Renal cortex interstitium (tissue), 11 donors: ENCODE measurements at regions not wholly inside any gene's neighbourhood (a gene's known extent, or its start where the extent isn't known, plus 50 kb on each side); places are given as distances from the start of the nearest gene placed in this dataset.

ENCODE experiments used
- DNase-seq, 11 donors: peaks; one replicate each; pipeline ENCODE4 v3.0.0-alpha.2; 2013; ENCODE audit warnings: low read depth in 9 of 11, low spot score in 4 of 11; ENCODE audit errors: extremely low read depth in 1 of 11

DNA sequence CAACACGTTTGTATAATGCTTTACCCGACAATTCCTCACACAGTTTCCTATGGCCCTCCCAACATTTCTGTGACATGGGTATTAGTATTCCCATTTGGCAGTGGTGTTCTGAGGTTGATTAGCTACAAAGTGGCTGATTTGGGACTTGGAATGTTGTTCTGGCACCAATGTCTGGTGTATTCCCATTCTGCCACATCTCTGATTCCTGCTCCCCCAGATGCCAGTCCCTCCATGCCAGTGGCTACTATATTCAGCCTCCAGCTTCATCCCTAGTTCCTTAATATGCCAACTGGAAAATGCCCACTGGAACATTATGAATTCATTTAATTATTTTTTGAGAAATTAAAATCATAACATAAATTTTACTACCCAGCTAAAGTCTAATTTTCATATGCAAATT lies 60.6 kb upstream of the NBEA start:
- no peak for DNase-seq

DNA sequence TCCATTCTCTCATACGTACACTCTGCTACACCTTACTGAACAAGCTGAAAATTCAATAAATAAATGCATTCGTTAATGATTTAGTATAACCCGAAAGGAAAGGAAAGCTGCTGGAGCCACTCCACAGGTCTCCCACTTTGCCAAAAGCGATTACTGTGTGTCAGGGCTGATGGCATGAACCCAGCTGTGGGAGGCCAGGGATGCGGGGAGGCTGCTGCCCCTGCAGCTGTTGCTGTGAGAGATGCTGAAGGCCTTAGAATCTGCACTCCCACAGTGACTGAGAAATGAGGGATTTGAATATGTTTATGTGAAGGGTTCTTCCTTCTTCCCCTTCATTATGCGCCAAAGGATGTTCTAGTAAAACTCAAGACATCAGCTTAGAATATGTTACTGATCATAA lies 58.7 kb upstream of the NBEA start:
- no peak for DNase-seq

DNA sequence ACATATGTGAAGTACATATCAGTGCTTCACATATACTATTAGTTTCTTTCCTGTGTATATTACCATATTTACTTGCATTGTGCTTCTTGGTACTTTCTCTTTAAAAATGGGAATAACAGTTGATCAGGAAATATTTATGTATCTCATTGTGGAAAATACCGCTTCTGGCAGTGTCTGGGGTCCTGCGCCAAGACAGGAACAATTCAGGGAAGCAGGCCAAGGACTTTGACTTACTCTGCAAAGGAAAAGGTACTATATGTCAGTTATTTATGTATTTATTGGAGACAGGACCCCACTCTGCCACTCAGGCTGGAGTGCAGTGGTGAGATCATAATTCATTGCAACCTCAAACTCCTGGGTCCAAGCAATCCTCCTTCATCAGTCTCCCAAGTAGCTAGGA lies 57.7 kb upstream of the NBEA start:
- no peak for DNase-seq

DNA sequence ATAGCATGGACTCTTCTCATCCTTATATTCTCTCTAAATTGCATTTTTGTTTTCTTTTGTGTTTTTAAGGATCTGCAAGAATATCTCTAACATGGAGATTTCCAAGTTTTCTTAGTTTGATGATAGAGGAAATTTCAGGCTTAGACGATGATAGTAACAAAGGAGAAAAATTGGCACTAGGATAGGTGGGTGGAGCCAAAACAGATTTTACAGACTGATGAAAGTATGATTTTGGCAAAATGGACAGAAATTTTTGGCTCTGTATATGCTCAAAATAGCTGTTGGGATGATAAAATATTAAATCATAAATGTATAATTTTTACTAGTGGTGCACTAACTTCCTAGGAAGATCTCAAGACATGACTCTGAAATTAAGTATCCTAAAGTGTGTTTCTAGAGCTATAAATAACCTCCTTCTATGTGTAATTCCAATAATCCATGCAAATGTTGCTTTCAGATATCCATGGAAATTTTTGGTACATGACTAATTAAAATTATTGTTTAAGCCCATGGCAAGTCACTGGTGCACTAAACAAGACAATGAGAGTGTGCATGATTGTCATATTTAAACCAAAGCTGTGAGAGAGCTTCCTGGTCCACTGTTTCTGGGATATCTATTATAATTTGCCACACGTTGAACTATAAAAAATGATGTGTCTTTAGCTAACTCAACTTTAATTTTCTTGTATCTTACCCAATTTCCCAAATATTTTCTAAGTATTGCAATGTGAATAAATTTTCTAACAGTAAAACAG lies 55.8 kb upstream of the NBEA start:
- DNase-seq: no peak

DNA sequence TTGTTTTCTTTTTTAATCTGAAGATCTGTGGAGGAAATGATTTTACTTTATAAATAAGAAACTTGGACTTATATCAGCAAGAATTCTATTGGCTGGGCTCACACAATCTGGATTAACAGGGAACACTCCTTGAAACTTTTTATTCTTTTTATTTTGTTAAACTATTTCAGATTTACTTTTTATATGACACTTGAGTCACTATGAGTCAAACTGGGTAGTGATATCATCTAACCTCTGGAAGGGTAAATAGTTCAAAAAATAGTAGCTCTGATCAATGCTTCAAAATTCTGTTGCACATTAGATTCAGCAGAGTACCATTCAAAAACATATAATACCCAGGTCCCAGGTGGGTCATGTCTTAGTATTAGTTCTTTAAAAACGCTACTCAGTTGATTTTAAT lies 55.1 kb upstream of the NBEA start:
- no peak for DNase-seq
